Eye (tissue), 1 donor: ENCODE measurements at regions not wholly inside any gene's neighbourhood (a gene's known extent, or its start where the extent isn't known, plus 50 kb on each side); places are given as distances from the start of the nearest gene placed in this dataset.
"Not testable (repeated sequence)": the region's sequence is repeated elsewhere in the genome, so short reads cannot be mapped to it uniquely, and the experiment has no call there.

Source experiments
- DNase-seq: peaks from one replicate; pipeline ENCODE4 v3.0.0-alpha.2; 2015

GRCh38 chr2:65779021-65779420 is 346.6 kb upstream of the SPRED2 start:
- DNase-seq, result no peak

- DNase-seq, result no peak
Measured at GRCh38 chr2:65778137-65778536, 345.7 kb upstream of the SPRED2 start.

- no peak for DNase-seq
Measured at GRCh38 chr2:65775839-65776238, 343.4 kb upstream of the SPRED2 start.

- DNase-seq, result no peak
Measured at GRCh38 chr2:65767946-65768345, 335.5 kb upstream of the SPRED2 start.

GRCh38 chr2:65766768-65767267 is 334.4 kb upstream of the SPRED2 start:
- DNase-seq, result no peak

- DNase-seq, result no peak
Measured at GRCh38 chr2:65765376-65765775, 333.0 kb upstream of the SPRED2 start.

GRCh38 chr2:65762068-65762467 is 329.7 kb upstream of the SPRED2 start:
- no peak for DNase-seq

GRCh38 chr2:65754219-65754618 is 321.8 kb upstream of the SPRED2 start:
- DNase-seq, result peak; percentile 52

GRCh38 chr2:65751408-65751807 is 319.0 kb upstream of the SPRED2 start:
- no peak for DNase-seq

- DNase-seq, result no peak
Measured at GRCh38 chr2:65749545-65749944, 317.1 kb upstream of the SPRED2 start.

- not testable (repeated sequence) for DNase-seq
Measured at GRCh38 chr2:65747875-65748274, 315.5 kb upstream of the SPRED2 start.

- peak; percentile 53 for DNase-seq
Measured at GRCh38 chr2:65746931-65747675, 314.7 kb upstream of the SPRED2 start.

- DNase-seq, result no peak
Measured at GRCh38 chr2:65744477-65745200, 312.2 kb upstream of the SPRED2 start.

GRCh38 chr2:65742977-65743376 is 310.6 kb upstream of the SPRED2 start:
- DNase-seq, result no peak

- DNase-seq, result no peak
Measured at GRCh38 chr2:65739927-65740326, 307.5 kb upstream of the SPRED2 start.

- no peak for DNase-seq
Measured at GRCh38 chr2:65737452-65738011, 305.1 kb upstream of the SPRED2 start.

- no peak for DNase-seq
Measured at GRCh38 chr2:65731476-65731875, 299.1 kb upstream of the SPRED2 start.

GRCh38 chr2:65730186-65730585 is 297.8 kb upstream of the SPRED2 start:
- no peak for DNase-seq

GRCh38 chr2:65729246-65729645 is 296.8 kb upstream of the SPRED2 start:
- no peak for DNase-seq

- DNase-seq, result no peak
Measured at GRCh38 chr2:65728477-65729180, 296.2 kb upstream of the SPRED2 start.

- peak; percentile 25 for DNase-seq
Measured at GRCh38 chr2:65727816-65728215, 295.4 kb upstream of the SPRED2 start.

- DNase-seq, result no peak
Measured at GRCh38 chr2:65727381-65727780, 295.0 kb upstream of the SPRED2 start.

- DNase-seq, result no peak
Measured at GRCh38 chr2:65724752-65725151, 292.4 kb upstream of the SPRED2 start.
